Prostate gland (tissue), 2 donors: ENCODE measurements at regions not wholly inside any gene's neighbourhood (a gene's known extent, or its start where the extent isn't known, plus 50 kb on each side); places are given as distances from the start of the nearest gene placed in this dataset.

ENCODE experiments used
- DNase-seq: peaks from one replicate; pipeline ENCODE4 v3.0.0-alpha.2; 2019; ENCODE audit warnings: low spot score
- H3K27ac ChIP-seq, 2 donors: fragments of 200-600 bp; sonication (generic); 2 replicates each; pipeline ENCODE4 v1.5.1; 2017 to 2019
- H3K27me3 ChIP-seq: fragments of 200-600 bp; sonication (generic); replicated peaks from 2 replicates; pipeline ENCODE4 v1.5.1; 2019; ENCODE audit not compliant: insufficient read depth
- H3K36me3 ChIP-seq, 2 donors: fragments of 200-600 bp; sonication (generic); 1 replicate in 1 of 2; 2 replicates in 1 of 2; pipeline versions ENCODE4 v1.5.1 to v1.8.1; 2017 to 2019
- H3K4me1 ChIP-seq: fragments of 200-600 bp; sonication (generic); replicated peaks from 2 replicates; pipeline ENCODE4 v1.5.1; 2019
- H3K4me3 ChIP-seq, 2 donors: fragments of 200-600 bp; sonication (generic); 2 replicates each; pipeline ENCODE4 v1.5.1; 2017 to 2019
- H3K9me3 ChIP-seq: fragments of 200-600 bp; sonication (generic); 2 replicates; pipeline ENCODE4 v1.5.1; 2017
- POLR2A ChIP-seq: fragments of 450-650 bp; IDR thresholded peaks from one replicate; pipeline ENCODE4 v1.6.1; 2016; ENCODE audit warnings: antibody characterized with exemption, mild to moderate bottlenecking
- POLR2AphosphoS5 ChIP-seq: sonication (generic); formaldehyde crosslinking; IDR thresholded peaks from one replicate; pipeline ENCODE4 v1.6.1; 2017; ENCODE audit warnings: antibody characterized with exemption
- WGBS: methylation state at CpG from one replicate; pipeline ENCODE4 v1.1.5; 2018; 5-methylcytosine and 5-hydroxymethylcytosine counted together
- intact Hi-C: fragments of 100-400 bp; cut with DNase I; formaldehyde crosslinking; loops from one replicate; pipeline ENCODE4 v1.14.2; 2022
- TF ChIP-seq, protein P1 (sequence below), 4 experiments: fragments of 200-600 bp in 2 of 4; fragments of 450-650 bp in 2 of 4; sonication (generic) in 2 of 4; IDR thresholded peaks; 1 replicate in 3 of 4; 2 replicates in 1 of 4; pipeline ENCODE4 v1.5.1; 2016 to 2019; ENCODE audit warnings: antibody characterized with exemption in 4 of 4, mild to moderate bottlenecking in 2 of 4, moderate library complexity in 2 of 4

DNA sequence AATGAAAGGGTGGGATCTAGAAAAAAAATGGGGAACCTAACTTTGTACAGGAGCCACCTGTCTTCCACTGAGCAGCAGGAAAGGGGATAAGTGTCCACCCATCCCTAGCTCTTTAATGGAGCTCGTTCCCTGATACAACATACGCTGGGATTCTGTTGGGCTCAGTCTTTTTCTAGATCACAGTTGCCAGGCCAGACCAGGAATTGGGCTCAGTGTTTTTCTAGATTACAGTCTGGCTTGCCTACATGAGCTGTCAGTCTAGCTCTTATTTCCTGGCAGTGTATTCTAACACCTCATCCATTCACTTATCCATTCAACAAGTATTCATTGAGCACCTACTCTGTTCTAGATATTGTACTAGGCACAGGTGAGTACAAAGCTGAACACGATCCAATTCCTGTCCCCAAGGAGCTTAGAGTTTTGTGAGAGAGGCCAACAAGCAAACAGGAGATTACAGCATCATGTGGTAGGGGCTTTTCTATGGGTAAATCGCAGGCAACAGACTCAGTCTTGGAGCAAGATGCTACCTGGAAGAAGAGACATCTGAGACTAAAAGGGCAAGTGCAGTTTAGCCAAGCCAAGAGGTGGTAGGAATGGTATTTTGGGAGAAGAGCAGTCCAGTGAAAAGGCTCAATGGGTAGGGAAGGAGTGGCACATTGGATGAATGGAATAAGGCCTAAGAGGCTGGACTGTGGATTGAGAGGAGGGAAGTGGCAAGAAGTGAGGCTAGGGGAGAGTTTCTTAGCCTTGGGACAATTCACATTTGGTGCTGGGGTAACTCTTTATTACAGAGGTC, 138.0 kb upstream of the HS3ST2 start:
- Histone ChIP-seq H3K27ac (no peak overlapping the region), H3K4me3 (no peak overlapping the region), H3K27me3 (no peaks in the 10 kb centered on the region), H3K9me3 (no peaks in the 10 kb centered on the region), H3K36me3 (no peaks in the 10 kb centered on the region), H3K4me1 (no peaks in the 10 kb centered on the region)
- 90% methylated on average over 4 of the region's 4 CpGs for WGBS
- intact Hi-C loops, result loop anchor here (5.0 to 10.0 kb wide), 7 partner anchors 221 to 1491 kb away; no protein-coding TSS in a partner anchor
- TF ChIP-seq, protein P1, sequence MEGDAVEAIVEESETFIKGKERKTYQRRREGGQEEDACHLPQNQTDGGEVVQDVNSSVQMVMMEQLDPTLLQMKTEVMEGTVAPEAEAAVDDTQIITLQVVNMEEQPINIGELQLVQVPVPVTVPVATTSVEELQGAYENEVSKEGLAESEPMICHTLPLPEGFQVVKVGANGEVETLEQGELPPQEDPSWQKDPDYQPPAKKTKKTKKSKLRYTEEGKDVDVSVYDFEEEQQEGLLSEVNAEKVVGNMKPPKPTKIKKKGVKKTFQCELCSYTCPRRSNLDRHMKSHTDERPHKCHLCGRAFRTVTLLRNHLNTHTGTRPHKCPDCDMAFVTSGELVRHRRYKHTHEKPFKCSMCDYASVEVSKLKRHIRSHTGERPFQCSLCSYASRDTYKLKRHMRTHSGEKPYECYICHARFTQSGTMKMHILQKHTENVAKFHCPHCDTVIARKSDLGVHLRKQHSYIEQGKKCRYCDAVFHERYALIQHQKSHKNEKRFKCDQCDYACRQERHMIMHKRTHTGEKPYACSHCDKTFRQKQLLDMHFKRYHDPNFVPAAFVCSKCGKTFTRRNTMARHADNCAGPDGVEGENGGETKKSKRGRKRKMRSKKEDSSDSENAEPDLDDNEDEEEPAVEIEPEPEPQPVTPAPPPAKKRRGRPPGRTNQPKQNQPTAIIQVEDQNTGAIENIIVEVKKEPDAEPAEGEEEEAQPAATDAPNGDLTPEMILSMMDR (IDR thresholded peaks at IDR 0.05), result no peak
- TF ChIP-seq POLR2A (no peak), POLR2AphosphoS5 (no peak)
- no peak for DNase-seq

- intact Hi-C loops, result loop anchor here (5.0 to 10.0 kb wide), 7 partner anchors 220 to 1492 kb away; no protein-coding TSS in a partner anchor
- Histone ChIP-seq H3K27me3 (no peaks in the 10 kb centered on the region), H3K36me3 (no peaks in the 10 kb centered on the region), H3K27ac (no peak overlapping the region), H3K4me3 (no peak overlapping the region), H3K9me3 (no peaks in the 10 kb centered on the region), H3K4me1 (no peaks in the 10 kb centered on the region)
- TF ChIP-seq, protein P1 (IDR thresholded peaks at IDR 0.05), result no peak
- TF ChIP-seq POLR2AphosphoS5 (no peak), POLR2A (no peak)
- DNase-seq, result no peak
- 93% methylated on average over 8 of the region's 8 CpGs for WGBS
These were observed 136.7 kb upstream of the HS3ST2 start for GRCh38 chr16:22677024-22677830.

DNA sequence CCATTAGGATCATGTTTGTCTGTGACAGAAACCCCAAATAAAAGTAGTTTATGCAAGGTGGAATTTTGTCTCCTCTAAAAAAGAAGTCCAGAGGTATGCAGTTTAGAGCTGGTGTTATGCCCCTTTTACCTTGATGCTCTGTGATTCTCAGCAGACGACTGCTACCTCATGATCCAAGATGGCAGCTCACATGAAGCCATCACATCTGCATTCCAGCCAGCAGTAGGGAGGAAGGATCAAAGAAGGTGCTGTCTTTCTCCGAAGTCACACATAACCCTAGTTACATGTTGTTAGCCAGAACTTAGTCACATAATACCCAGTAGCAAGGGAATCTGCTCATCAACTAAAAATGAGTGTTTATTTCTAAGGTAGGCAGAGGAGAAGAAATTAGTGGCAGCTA, 135.7 kb upstream of the HS3ST2 start:
- no peak overlapping the region for H3K4me3 ChIP-seq
- no peaks in the 10 kb centered on the region for H3K9me3 ChIP-seq
- no peaks in the 10 kb centered on the region for H3K36me3 ChIP-seq
- 87% methylated on average over 2 of the region's 2 CpGs for WGBS
- no peak for DNase-seq
- TF ChIP-seq, protein P1 (IDR thresholded peaks at IDR 0.05), result no peak
- TF ChIP-seq POLR2A (no peak), POLR2AphosphoS5 (no peak)
- H3K27ac ChIP-seq, result no peak overlapping the region
- no peaks in the 10 kb centered on the region for H3K27me3 ChIP-seq
- no peaks in the 10 kb centered on the region for H3K4me1 ChIP-seq
- intact Hi-C loops, result loop anchor here (5.0 to 10.0 kb wide), 7 partner anchors 219 to 1494 kb away; no protein-coding TSS in a partner anchor

GRCh38 chr16:22681554-22682291, 132.2 kb upstream of the HS3ST2 start:
- H3K9me3 ChIP-seq, result no peaks in the 10 kb centered on the region
- DNase-seq, result no peak
- no peaks in the 10 kb centered on the region for H3K27me3 ChIP-seq
- no peak overlapping the region for H3K4me3 ChIP-seq
- TF ChIP-seq, protein P1 (IDR thresholded peaks at IDR 0.05), result no peak
- TF ChIP-seq POLR2AphosphoS5 (no peak), POLR2A (no peak)
- no peaks in the 10 kb centered on the region for H3K4me1 ChIP-seq
- intact Hi-C loops, result no loop called here
- H3K36me3 ChIP-seq, result no peaks in the 10 kb centered on the region
- 73% methylated on average over 17 of the region's 17 CpGs for WGBS
- H3K27ac ChIP-seq, result no peak overlapping the region
